H9 (cell line): ENCODE measurements at regions not wholly inside any gene's neighbourhood (a gene's known extent, or its start where the extent isn't known, plus 50 kb on each side); places are given as distances from the start of the nearest gene placed in this dataset.

Experiments used
- DNase-seq: peaks from one replicate; pipeline ENCODE4 v3.0.0-alpha.2; 2017
- H2AFZ ChIP-seq: one replicate; pipeline ENCODE4 v1.6.1; 2013; ENCODE audit warnings: mild to moderate bottlenecking, low read length, control low read depth, moderate library complexity
- H2AK5ac ChIP-seq: 2 replicates; pipeline ENCODE4 v1.6.1; 2013; ENCODE audit warnings: low read length, control low read depth, mixed read lengths; ENCODE audit not compliant: insufficient read length
- H2BK120ac ChIP-seq: one replicate; pipeline ENCODE4 v1.6.1; 2013; ENCODE audit warnings: low read depth, mild to moderate bottlenecking, low read length, control low read depth, inconsistent platforms; ENCODE audit not compliant: poor library complexity, severe bottlenecking
- H2BK12ac ChIP-seq: 2 replicates; pipeline ENCODE4 v1.6.1; 2013; ENCODE audit warnings: low read length, control low read depth, mixed read lengths, low read depth; ENCODE audit not compliant: insufficient read length
- H2BK15ac ChIP-seq: 2 replicates; pipeline ENCODE4 v1.6.1; 2013; ENCODE audit warnings: low read depth, low read length, control low read depth
- H2BK20ac ChIP-seq: one replicate; pipeline ENCODE4 v1.6.1; 2013; ENCODE audit warnings: low read depth, mild to moderate bottlenecking, low read length, control low read depth, inconsistent platforms; ENCODE audit not compliant: poor library complexity, severe bottlenecking
- H2BK5ac ChIP-seq: 2 replicates; pipeline ENCODE4 v1.6.1; 2013; ENCODE audit warnings: low read length, control low read depth, mixed read lengths; ENCODE audit not compliant: insufficient read length
- H3K14ac ChIP-seq: 2 replicates; pipeline ENCODE4 v1.6.1; 2013; ENCODE audit warnings: low read length, control low read depth; ENCODE audit not compliant: insufficient read depth
- H3K18ac ChIP-seq: 2 replicates; pipeline ENCODE4 v1.6.1; 2013; ENCODE audit warnings: low read depth, mild to moderate bottlenecking, mixed read lengths, low read length, control low read depth; ENCODE audit not compliant: insufficient read length
- H3K23ac ChIP-seq: 2 replicates; pipeline ENCODE4 v1.6.1; 2013; ENCODE audit warnings: low read length, control low read depth, mixed read lengths, low read depth; ENCODE audit not compliant: insufficient read length
- H3K23me2 ChIP-seq: 2 replicates; pipeline ENCODE4 v1.6.1; 2013; ENCODE audit warnings: low read depth, mild to moderate bottlenecking, mixed read lengths, low read length, control low read depth; ENCODE audit not compliant: insufficient read length, poor library complexity, severe bottlenecking
- H3K27ac ChIP-seq: 2 replicates; pipeline ENCODE4 v1.5.1; 2013; ENCODE audit warnings: low read length, control low read depth, mixed read lengths, low read depth; ENCODE audit not compliant: insufficient read length
- H3K27me3 ChIP-seq: 2 replicates; pipeline ENCODE4 v1.6.1; 2013; ENCODE audit warnings: low read length, control low read depth, inconsistent platforms; ENCODE audit not compliant: insufficient read depth
- H3K4ac ChIP-seq: 2 replicates; pipeline ENCODE4 v1.6.1; 2013; ENCODE audit warnings: low read depth, mild to moderate bottlenecking, control low read depth, inconsistent platforms, low read length, moderate library complexity
- H3K4me1 ChIP-seq: 2 replicates; pipeline ENCODE4 v1.6.1; 2013; ENCODE audit warnings: low read length, control low read depth, inconsistent platforms; ENCODE audit not compliant: insufficient read depth
- H3K4me2 ChIP-seq: 2 replicates; pipeline ENCODE4 v1.6.1; 2013; ENCODE audit warnings: low read length, control low read depth, mixed read lengths; ENCODE audit not compliant: insufficient read length, insufficient read depth
- H3K56ac ChIP-seq: 2 replicates; pipeline ENCODE4 v1.6.1; 2013; ENCODE audit warnings: low read depth, mild to moderate bottlenecking, mixed read lengths, low read length, control low read depth; ENCODE audit not compliant: insufficient read length
- H3K79me1 ChIP-seq: 2 replicates; pipeline ENCODE4 v1.6.1; 2013; ENCODE audit warnings: low read depth, mild to moderate bottlenecking, moderate library complexity, low read length, control low read depth, inconsistent platforms; ENCODE audit not compliant: insufficient read depth, poor library complexity, severe bottlenecking
- H3K79me2 ChIP-seq: 2 replicates; pipeline ENCODE4 v1.6.1; 2013; ENCODE audit warnings: low read length, control low read depth, inconsistent platforms; ENCODE audit not compliant: insufficient read depth
- H3K9ac ChIP-seq: 2 replicates; pipeline ENCODE4 v1.6.1; 2013; ENCODE audit warnings: low read length, control low read depth, mixed read lengths; ENCODE audit not compliant: insufficient read length; ENCODE audit errors: extremely low read depth
- H3K9me3 ChIP-seq: one replicate; pipeline ENCODE4 v1.6.1; 2013; ENCODE audit warnings: low read depth, low read length, inconsistent platforms; ENCODE audit not compliant: control insufficient read depth
- H3T11ph ChIP-seq: one replicate; pipeline ENCODE4 v1.6.1; 2013; ENCODE audit warnings: mild to moderate bottlenecking, low read length, control low read depth, inconsistent platforms
- H4K20me1 ChIP-seq: one replicate; pipeline ENCODE4 v1.6.1; 2013; ENCODE audit not compliant: control insufficient read depth, insufficient read length, insufficient read depth
- H4K5ac ChIP-seq: 2 replicates; pipeline ENCODE4 v1.6.1; 2013; ENCODE audit warnings: low read depth, mild to moderate bottlenecking, mixed read lengths, low read length, control low read depth; ENCODE audit not compliant: insufficient read length
- H4K8ac ChIP-seq: replicated peaks from 2 replicates; pipeline ENCODE4 v1.6.1; 2013; ENCODE audit warnings: low read length, control low read depth, mixed read lengths, low read depth; ENCODE audit not compliant: insufficient read length
- H4K91ac ChIP-seq: 2 replicates; pipeline ENCODE4 v1.6.1; 2013; ENCODE audit warnings: low read depth, mild to moderate bottlenecking, moderate library complexity, mixed read lengths, low read length, control low read depth; ENCODE audit not compliant: insufficient read length
- H3K27ac Mint-ChIP-seq, 3 experiments: 2 replicates in 2 of 3; 3 replicates in 1 of 3; pipeline ENCODE4 v1.8.0; 2020 to 2021; ENCODE audit warnings: mixed read lengths in 3 of 3, mild to moderate bottlenecking in 1 of 3, moderate library complexity in 1 of 3
- H3K27me3 Mint-ChIP-seq: 2 replicates; pipeline ENCODE4 v1.8.0; 2021; ENCODE audit warnings: low read depth, mild to moderate bottlenecking, moderate library complexity, mixed read lengths
- H3K36me3 Mint-ChIP-seq, 3 experiments: 2 replicates in 2 of 3; 3 replicates in 1 of 3; pipeline ENCODE4 v1.8.0; 2020 to 2021; ENCODE audit warnings: low read depth in 3 of 3, mixed read lengths in 3 of 3; ENCODE audit not compliant: insufficient read depth in 1 of 3
- H3K4me1 Mint-ChIP-seq, 2 experiments: 2 replicates each; pipeline ENCODE4 v1.8.0; 2020; ENCODE audit warnings: mixed read lengths in 2 of 2
- H3K4me3 Mint-ChIP-seq, 2 experiments: 2 replicates in 1 of 2; 3 replicates in 1 of 2; pipeline ENCODE4 v1.8.0; 2020 to 2021; ENCODE audit warnings: mild to moderate bottlenecking in 2 of 2, mixed read lengths in 2 of 2, moderate library complexity in 1 of 2
- H3K9me3 Mint-ChIP-seq, 2 experiments: 2 replicates in 1 of 2; 3 replicates in 1 of 2; pipeline ENCODE4 v1.8.0; 2020; ENCODE audit warnings: mild to moderate bottlenecking in 2 of 2, mixed read lengths in 2 of 2, moderate library complexity in 1 of 2
- TF ChIP-seq, protein P1 (sequence below): fragments of 200-600 bp; sonication (generic); conservative IDR thresholded peaks from 3 replicates; pipeline ENCODE4 v1.8.0; 2021; ENCODE audit warnings: antibody characterized with exemption, mild to moderate bottlenecking

DNA sequence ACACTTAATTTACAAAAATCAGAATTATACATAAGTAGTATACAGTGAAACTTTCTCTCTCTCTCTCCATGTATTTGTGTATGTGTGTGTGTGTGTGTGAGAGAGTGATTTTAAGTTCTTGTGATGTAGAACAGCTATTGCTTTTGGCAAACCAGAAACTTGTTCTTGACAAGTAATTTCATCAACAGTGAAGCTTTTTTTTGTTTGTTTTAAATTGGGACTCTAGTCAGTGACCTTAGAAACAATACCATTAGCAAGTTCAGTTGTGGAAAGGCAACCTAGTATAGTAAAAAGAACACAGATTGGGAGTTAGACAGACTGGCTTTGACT, 319.1 kb downstream of the PTEN start:
- TF ChIP-seq, protein P1, sequence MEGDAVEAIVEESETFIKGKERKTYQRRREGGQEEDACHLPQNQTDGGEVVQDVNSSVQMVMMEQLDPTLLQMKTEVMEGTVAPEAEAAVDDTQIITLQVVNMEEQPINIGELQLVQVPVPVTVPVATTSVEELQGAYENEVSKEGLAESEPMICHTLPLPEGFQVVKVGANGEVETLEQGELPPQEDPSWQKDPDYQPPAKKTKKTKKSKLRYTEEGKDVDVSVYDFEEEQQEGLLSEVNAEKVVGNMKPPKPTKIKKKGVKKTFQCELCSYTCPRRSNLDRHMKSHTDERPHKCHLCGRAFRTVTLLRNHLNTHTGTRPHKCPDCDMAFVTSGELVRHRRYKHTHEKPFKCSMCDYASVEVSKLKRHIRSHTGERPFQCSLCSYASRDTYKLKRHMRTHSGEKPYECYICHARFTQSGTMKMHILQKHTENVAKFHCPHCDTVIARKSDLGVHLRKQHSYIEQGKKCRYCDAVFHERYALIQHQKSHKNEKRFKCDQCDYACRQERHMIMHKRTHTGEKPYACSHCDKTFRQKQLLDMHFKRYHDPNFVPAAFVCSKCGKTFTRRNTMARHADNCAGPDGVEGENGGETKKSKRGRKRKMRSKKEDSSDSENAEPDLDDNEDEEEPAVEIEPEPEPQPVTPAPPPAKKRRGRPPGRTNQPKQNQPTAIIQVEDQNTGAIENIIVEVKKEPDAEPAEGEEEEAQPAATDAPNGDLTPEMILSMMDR = no peak
- Histone ChIP-seq H3T11ph (no peak overlapping the region), H4K20me1 (no peaks in the 10 kb centered on the region), H2BK120ac (no peak overlapping the region), H3K79me1 (no peaks in the 10 kb centered on the region), H3K27ac (no peak overlapping the region), H3K9ac (no peak overlapping the region), H3K56ac (no peak overlapping the region), H3K4ac (no peak overlapping the region), H3K4me1 (no peaks in the 10 kb centered on the region), H2AFZ (no peak overlapping the region), H3K14ac (no peak overlapping the region), H4K5ac (no peak overlapping the region), H3K23me2 (no peaks in the 10 kb centered on the region), H3K23ac (no peak overlapping the region), H2AK5ac (no peak overlapping the region), H3K27me3 (no peaks in the 10 kb centered on the region), H2BK5ac (no peak overlapping the region), H3K18ac (no peak overlapping the region), H2BK20ac (no peak overlapping the region), H3K4me2 (no peak overlapping the region), H3K9me3 (no peaks in the 10 kb centered on the region), H2BK15ac (no peak overlapping the region), H4K91ac (no peak overlapping the region), H4K8ac (no peak overlapping the region), H2BK12ac (no peak overlapping the region), H3K79me2 (no peaks in the 10 kb centered on the region)
- no peaks in the 10 kb centered on the region for H3K9me3 Mint-ChIP-seq
- no peak overlapping the region for H3K4me3 Mint-ChIP-seq
- no peaks in the 10 kb centered on the region for H3K27me3 Mint-ChIP-seq
- H3K36me3 Mint-ChIP-seq = no peaks in the 10 kb centered on the region
- DNase-seq = no peak
- H3K27ac Mint-ChIP-seq = no peak overlapping the region
- H3K4me1 Mint-ChIP-seq = no peaks in the 10 kb centered on the region; a peak in 1 of 4 replicates
